ENCODE measurements at regions not wholly inside any gene's neighbourhood (a gene's known extent, or its start where the extent isn't known, plus 50 kb on each side); places are given as distances from the start of the nearest gene placed in this dataset.

DNA sequence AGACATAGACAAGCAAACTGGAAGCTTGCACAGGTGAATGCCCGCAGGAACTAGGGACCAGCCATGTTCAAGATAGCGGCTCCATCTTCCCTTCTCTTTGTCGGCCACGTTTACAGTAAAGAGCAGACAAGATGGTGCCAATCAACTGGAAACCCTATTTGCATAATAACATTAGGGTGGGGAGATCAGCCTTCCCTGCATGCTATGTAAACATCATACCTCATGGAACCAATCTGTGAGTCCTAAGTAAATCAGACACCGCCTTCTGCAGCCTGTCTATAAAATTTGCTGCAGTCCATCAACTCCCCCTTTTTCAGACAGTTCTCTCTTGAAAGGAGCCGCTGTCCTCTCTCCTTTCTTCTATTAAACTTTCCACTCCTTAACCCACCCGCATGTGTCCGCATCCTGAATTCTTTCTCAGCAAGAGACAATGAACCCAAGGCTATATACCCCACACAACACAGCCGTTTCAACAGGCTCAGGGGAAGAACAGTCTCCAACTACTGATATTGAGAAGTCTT is 384.4 kb downstream of the EIPR1 start:
- no peak for DNase-seq (ENCODE audit: low read depth)

DNA sequence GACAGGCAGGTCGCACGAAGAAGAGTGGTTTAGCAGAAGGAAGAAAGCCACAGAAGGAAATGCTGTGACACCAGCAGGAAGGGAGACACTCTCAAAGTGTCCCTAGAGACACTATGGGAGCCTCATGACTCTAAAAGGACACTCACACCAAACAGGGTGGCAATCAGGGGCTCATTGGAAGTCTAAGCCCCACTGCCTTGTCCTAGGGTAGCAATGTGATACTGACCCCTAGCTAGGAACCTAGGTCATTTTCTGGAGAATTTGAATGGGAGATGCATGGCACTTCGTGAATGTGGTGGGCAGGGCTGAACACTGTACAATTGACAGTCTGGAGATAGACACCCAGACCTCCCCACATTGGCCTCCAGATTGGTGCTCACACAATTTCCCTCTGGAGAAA is 385.0 kb downstream of the EIPR1 start:
- DNase-seq (ENCODE audit: low read depth): no peak

- no peak for DNase-seq (ENCODE audit: low read depth)
Observed at GRCh38 chr2:2985020-2985419, 392.6 kb downstream of the EIPR1 start.

DNA sequence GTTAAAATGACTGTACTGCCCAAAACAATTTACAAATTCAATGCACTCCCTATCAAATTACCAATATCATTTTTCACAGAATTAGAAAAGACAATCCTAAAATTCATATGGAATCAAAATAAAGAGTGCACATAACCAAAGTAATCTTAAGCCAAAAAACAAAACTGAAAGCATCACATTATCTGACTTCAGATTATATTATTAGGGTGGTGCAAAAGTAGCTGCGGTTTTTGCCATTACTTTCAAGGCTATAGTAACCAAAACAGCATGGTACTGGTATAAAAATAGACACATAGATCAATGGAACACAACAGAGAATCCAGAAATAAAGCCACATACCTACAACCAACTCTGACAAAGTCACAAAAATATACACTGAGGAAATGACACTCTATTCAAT is 396.6 kb downstream of the EIPR1 start:
- DNase-seq (ENCODE audit: low read depth): no peak

- no peak for DNase-seq (ENCODE audit: low read depth)
Observed at GRCh38 chr2:2974982-2975381, 402.6 kb downstream of the EIPR1 start.

DNA sequence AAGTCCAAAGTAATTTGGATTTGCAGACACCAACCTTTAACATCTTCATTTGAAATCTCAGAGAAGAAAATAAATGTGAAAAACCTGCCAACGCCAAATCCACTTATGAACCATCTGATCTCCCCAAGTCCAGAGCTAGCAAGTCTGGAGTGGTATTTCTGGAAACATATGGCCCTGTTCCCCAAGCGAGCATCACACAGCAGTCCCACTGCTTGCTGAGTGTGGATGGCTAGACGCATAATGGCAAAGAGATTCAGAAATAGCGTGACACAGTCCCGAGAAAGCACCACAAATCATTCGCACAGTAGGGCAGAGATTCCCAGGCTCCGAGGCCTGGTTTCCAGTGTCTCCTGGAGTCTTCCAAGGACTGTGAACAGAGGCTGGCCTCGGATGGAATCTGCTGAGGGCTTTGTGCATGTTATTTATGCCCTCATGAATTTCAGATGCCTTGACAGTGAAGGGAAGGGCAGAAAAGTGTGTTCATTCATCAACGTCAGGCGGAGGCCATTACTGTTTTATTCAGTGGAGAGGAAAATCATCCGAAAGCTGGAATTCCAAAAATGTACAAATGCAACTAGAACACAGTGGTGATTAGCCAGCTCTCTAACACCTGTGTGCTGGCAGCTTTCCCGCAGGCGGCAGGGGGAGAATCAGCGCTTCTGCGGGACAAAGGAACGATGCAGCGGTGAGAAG is 417.0 kb downstream of the EIPR1 start:
- DNase-seq (ENCODE audit: low read depth): no peak

- DNase-seq (ENCODE audit: low read depth): no peak
Observed at GRCh38 chr2:2950403-2950952, 427.1 kb downstream of the EIPR1 start.

DNA sequence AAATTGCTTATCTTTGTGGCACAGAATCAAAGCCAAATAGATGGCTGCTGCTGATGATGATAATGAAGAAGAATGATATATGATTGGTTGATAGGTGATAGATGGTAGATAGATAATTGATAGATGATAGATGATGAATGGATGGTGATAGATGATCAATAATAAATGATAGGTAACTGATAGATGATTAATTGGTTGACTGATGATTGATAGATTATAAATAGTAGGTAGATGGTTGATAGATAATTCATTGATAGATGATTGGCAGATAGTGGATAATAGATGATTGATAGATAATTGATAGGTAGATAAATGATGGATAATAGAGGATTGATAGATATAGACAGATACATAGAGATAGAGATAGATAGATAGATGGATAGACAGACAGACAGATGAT is 430.2 kb downstream of the EIPR1 start:
- no peak for DNase-seq (ENCODE audit: low read depth)

DNA sequence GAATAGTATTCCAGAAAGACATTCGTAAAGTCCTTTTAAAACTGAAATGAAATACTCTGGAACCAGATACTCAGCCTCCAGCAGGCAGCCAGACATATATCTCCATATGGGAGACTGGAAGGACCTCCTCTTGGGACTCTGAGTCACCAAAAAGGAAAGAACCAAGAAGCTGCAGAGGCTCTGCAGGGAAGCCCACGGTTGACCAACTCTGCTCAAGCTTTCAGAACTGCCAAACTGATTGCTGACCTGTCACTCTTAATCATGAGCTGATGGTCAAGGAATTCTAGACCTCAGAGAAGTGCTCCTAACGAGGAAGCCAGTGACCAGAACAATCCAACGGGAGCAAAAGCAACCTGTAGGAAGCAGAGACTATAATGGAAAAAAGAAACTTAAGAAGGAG is 434.7 kb downstream of the EIPR1 start:
- DNase-seq (ENCODE audit: low read depth): no peak

DNA sequence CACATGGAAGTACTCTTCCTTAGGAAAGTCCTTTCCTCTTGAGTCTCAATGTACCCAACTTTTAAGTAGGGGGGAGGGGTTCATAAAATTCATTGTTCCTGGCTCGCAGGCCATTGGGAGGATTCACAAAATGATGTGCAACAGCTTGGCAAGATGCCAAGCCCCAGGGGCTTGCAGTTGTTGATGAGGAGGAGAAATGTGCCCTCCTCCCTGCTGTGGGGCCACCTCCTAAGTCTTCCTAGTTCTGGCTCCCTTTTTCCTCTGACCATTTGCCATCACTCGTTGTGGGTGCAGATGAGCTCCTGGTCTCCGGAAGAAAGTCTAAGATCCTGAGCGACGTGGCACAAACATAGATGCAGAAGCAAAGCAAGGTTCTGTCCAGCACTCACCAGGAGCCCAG is 435.4 kb downstream of the EIPR1 start:
- no peak for DNase-seq (ENCODE audit: low read depth)

DNA sequence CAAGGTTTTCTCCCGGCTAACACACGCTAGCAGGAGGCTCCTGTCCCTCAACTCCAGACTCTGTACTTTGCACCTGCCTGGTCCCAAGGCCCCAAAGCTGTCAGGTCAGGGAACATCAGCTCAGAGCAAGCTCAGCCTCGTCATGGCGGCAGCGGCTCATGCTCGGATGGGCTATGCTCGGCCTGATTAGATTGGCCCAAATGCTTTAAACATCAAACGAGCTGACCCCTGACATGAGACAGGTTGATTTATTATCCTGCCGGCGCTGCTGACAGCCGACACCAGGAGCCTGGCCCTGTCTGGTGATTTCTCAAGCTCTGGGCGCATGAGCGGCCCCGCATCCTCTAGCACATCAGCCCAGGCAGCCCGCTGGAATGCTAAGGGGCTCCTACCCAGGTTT is 436.4 kb downstream of the EIPR1 start:
- no peak for DNase-seq (ENCODE audit: low read depth)

GRCh38 chr2:2940702-2941101 is 436.9 kb downstream of the EIPR1 start:
- no peak for DNase-seq (ENCODE audit: low read depth)

DNA sequence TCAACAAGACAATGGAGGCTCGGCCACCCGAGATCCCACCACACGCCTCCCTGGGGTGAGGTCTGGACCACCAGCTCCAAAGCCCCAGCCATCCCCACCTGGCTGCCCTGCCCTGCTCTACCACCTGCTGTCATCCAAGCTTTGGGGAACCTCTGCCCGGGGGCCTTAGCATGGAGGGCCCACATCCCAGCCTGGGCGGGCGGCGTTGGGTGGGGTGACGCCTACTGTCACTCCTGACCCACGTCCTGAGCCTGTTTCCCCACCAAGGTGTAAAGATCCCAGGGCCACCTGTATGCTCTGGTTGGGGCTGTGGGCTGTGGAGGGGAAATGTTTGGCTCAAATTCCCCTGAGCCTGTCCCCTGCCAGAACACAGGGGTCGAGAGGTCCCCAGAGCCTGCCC is 437.6 kb downstream of the EIPR1 start:
- DNase-seq (ENCODE audit: low read depth): no peak

DNA sequence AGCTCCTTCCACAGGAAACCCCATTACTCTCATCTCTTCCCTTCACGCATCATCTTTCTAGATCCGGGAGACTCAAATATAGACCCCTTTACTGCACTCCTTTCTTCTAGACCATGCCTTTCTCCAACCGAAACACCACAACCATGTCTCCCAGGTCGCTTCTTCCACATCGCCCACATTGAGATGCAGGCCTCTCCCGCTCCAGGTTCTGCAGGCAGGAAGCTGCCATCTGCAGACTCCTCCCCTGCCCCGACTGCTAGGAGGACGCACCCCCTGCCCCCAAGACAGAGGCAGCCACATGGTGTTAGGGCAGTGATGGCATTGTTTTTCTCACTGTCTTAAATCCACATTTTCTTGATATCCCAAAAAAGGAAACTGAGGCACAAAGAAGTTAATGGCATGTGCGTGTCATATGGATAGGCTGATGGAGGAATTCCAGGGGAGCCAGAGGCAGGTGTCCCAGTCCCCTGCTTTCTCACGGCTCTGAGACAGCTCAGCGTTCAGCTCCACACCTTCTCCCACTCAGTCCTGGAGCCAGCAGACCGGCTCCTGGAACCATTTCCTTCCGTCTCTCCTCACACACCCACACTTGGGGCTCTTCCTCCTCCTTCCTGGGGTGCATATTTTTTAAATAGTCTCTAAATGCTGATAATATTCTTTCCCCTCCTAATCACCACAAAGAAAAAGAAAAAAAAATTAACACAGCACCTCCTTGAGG is 438.4 kb downstream of the EIPR1 start:
- DNase-seq (ENCODE audit: low read depth): no peak

DNA sequence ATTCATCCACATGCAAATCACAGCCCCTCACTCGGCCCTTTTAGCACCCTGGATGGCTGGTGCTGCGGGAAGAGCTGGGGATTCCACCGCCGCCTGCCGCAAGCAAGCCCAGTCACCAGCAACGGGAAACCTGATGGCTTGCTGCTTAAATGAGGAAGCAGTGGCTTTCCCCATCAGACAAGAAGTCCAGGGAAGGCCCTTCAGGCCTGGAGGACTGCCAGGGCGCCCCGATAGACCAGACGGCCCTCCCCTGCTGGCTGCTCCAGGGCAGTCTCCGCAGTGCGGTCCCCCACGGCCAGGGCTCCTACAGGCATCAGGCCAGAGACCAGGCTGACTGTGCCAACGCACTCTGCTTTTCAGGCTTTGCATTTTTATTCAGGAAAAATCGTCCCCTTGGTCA is 439.1 kb downstream of the EIPR1 start:
- no peak for DNase-seq (ENCODE audit: low read depth)

- DNase-seq (ENCODE audit: low read depth): no peak
Observed at GRCh38 chr2:2935445-2936149, 442.0 kb downstream of the EIPR1 start.

DNA sequence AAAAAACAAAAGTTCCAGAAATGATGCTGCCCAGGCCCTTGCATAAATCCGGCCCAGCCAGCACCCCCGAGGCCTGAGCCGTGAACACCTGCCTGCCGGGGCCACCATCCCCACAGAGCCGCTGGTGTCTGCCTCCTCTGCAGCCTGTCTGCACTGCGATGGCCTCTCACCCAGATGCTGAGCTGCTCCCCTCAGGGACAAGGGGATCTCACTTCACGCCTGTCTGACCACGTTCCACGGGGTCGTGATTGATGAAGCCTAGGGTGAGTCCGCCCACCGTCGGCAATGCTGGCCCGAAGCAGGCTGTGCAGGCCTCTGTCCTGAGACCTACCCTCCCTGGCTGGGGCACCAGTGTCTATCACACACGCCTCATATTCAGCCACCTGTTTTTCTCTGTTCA is 444.2 kb downstream of the EIPR1 start:
- no peak for DNase-seq (ENCODE audit: low read depth)

- no peak for DNase-seq (ENCODE audit: low read depth)
Observed at GRCh38 chr2:2932692-2933305, 444.8 kb downstream of the EIPR1 start.

GRCh38 chr2:2932189-2932588 is 445.4 kb downstream of the EIPR1 start:
- no peak for DNase-seq (ENCODE audit: low read depth)

DNA sequence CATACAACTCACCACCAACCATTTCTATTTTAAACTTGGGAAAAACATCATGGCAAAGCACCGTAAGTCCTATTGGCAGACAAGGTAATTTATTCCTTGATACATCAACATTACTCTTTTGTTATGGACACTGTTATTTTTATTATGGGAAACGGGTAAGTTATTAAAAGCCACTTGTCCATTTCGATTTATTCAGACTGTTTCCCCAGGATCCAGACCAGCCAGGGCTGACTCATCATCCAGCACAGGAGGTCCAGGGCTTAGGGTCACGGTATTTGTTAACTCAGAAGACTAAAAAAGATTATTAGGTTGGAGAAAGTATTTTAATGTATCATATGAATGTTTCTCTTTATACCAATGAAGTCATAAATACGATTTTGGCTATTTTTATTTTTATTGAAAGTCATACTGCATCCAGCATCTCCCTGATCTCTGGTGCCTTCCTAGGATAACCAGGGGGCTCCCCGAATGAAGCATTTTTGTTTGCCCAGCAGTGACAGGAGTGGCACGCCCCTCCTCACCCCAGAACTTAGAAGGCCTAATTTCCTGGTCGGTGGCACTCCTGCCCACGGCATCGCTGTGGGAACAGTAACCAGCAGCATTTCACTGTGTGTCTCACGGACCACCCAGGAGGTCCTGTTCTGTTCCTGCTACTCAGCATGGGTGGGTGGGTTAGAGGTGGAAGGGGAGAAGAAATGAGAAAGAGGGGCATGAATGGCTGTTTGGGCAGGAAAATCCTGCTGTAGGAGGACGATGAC is 446.1 kb downstream of the EIPR1 start:
- DNase-seq (ENCODE audit: low read depth): no peak

DNA sequence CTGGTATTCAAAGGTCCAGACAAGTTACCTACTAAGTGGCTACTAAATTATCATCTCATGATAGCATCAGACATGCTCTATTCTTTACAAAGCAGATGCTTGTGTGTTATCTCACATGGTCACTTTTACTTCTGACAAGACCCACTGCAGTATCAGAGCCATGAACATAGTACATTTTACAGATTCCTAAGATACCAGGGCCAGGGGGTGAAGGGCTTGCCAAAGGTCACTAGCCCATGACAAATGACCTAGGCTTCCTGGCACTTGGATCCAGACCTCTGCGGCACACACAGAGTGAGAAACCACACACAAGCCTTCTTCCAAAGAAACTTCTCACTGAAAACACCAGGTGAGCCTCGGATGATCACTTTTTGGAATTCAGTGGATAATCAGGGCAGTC is 446.8 kb downstream of the EIPR1 start:
- no peak for DNase-seq (ENCODE audit: low read depth)

- no peak for DNase-seq (ENCODE audit: low read depth)
Observed at GRCh38 chr2:2926858-2927175, 450.8 kb downstream of the EIPR1 start.
